ENCODE measurements at regions not wholly inside any gene's neighbourhood (a gene's known extent, or its start where the extent isn't known, plus 50 kb on each side); places are given as distances from the start of the nearest gene placed in this dataset.
A peak's percentile ranks its signal among the peaks of the same experiment; 100 is the strongest.

DNA sequence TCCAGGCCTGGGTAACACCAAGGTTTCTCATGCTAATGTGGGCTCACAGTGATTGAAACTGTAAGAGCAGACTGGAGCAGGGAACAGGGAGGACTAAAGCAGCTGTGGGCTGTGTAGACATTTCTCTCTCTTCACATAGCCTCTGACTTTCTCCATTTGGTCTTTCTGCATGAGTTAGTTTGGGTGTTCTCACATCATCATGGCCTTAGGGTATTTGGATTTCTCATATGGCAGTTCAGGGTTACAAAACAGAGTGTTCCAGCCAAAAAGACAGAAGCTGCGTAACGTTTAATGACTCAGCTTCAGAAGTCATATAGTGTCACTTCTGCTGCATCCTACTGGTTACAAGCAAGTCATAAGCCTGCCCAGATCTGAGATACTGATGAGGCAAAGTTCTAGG, 52.0 kb upstream of the OSBPL8 start:
- no peak for TF ChIP-seq ZFX (IDR thresholded peaks at IDR 0.05)
- TF ChIP-seq, protein P1, sequence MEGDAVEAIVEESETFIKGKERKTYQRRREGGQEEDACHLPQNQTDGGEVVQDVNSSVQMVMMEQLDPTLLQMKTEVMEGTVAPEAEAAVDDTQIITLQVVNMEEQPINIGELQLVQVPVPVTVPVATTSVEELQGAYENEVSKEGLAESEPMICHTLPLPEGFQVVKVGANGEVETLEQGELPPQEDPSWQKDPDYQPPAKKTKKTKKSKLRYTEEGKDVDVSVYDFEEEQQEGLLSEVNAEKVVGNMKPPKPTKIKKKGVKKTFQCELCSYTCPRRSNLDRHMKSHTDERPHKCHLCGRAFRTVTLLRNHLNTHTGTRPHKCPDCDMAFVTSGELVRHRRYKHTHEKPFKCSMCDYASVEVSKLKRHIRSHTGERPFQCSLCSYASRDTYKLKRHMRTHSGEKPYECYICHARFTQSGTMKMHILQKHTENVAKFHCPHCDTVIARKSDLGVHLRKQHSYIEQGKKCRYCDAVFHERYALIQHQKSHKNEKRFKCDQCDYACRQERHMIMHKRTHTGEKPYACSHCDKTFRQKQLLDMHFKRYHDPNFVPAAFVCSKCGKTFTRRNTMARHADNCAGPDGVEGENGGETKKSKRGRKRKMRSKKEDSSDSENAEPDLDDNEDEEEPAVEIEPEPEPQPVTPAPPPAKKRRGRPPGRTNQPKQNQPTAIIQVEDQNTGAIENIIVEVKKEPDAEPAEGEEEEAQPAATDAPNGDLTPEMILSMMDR (conservative IDR thresholded peaks at IDR 0.05), result no peak
- no peak overlapping the region for H3K27ac ChIP-seq

GRCh38 chr12:76614364-76614763, 54.8 kb upstream of the OSBPL8 start:
- no peak overlapping the region for H3K27ac ChIP-seq
- TF ChIP-seq, protein P1 (conservative IDR thresholded peaks at IDR 0.05), result no peak
- no peak for TF ChIP-seq ZFX (IDR thresholded peaks at IDR 0.05)

DNA sequence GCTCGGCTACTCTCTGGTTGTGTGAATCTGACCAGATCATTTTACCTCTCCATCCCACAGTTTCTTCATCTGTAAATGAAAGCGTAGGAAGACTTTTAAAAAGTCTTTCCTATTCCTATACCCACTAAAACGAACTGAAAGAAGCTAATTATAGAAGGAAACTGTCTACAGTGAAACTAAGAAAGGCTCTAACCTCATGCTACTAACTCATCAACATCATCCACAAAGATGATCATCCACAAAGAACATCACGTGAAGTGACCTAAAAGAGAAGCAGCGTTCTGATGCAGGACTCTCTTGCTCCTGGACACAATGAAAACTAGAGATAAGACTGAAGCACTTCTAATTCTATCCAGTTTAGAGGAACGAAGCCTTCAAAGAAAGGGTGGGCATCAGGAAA, 58.5 kb upstream of the OSBPL8 start:
- TF ChIP-seq ZFX (IDR thresholded peaks at IDR 0.05), result no peak
- TF ChIP-seq, protein P1 (conservative IDR thresholded peaks at IDR 0.05), result no peak
- H3K27ac ChIP-seq, result no peak overlapping the region

- H3K27ac ChIP-seq, result no peak overlapping the region
- TF ChIP-seq ZFX (IDR thresholded peaks at IDR 0.05), result no peak
- TF ChIP-seq, protein P1 (conservative IDR thresholded peaks at IDR 0.05), result peak; percentile 90
Observed at GRCh38 chr12:76621582-76622024, 62.0 kb upstream of the OSBPL8 start.

DNA sequence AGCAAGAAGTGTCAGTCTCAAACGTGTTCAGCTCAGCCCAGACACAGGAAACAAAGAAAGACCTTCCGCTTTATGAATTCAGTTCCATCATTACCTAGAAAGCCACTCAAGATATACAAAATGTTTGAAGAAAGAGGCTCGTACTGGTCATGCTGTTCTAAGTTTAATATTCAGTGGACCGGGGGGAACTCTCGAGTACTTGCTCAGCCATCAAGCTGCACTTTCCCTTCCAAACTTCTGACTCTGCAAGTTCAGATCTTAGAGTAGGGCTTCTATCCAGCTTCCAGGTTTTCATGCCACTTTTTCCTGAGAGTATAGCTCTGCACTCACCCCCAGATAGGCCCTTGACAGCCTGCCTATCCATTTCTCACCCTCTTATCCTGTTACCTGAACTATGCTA, 62.8 kb upstream of the OSBPL8 start:
- no peak overlapping the region for H3K27ac ChIP-seq
- no peak for TF ChIP-seq ZFX (IDR thresholded peaks at IDR 0.05)
- TF ChIP-seq, protein P1 (conservative IDR thresholded peaks at IDR 0.05), result no peak

DNA sequence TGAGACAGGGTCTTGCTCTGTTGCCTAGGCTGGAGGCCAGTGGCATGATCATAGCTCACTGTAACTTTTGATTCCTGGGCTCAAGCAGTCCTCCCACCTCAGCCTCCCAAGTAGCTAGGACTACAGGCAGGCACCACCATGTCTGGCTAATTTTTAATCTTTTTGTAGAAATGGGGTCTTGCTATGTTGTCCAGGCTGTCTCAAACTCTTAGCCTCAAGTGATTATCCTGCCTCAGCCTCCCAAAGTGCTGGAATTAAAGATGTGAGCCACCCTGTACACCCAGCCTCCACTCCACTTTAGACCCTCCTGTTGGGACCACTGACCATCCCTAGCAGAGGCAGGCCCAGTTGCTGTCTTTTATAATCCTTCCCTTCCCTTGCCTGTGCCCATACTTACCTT, 63.3 kb upstream of the OSBPL8 start:
- H3K27ac ChIP-seq, result no peak overlapping the region
- TF ChIP-seq, protein P1 (conservative IDR thresholded peaks at IDR 0.05), result no peak
- TF ChIP-seq ZFX (IDR thresholded peaks at IDR 0.05), result no peak

- TF ChIP-seq, protein P1 (conservative IDR thresholded peaks at IDR 0.05), result no peak
- peak; percentile 40; the same call in 1 of the 2 replicates for TF ChIP-seq ZFX (IDR thresholded peaks at IDR 0.05)
- peak overlapping the region; percentile 62; the same call in 1 of the 2 replicates for H3K27ac ChIP-seq
Observed at GRCh38 chr12:76623931-76624330, 64.4 kb upstream of the OSBPL8 start.

Measured in C4-2B (cell line).